ENCODE measurements at regions not wholly inside any gene's neighbourhood (a gene's known extent, or its start where the extent isn't known, plus 50 kb on each side); places are given as distances from the start of the nearest gene placed in this dataset.

DNA sequence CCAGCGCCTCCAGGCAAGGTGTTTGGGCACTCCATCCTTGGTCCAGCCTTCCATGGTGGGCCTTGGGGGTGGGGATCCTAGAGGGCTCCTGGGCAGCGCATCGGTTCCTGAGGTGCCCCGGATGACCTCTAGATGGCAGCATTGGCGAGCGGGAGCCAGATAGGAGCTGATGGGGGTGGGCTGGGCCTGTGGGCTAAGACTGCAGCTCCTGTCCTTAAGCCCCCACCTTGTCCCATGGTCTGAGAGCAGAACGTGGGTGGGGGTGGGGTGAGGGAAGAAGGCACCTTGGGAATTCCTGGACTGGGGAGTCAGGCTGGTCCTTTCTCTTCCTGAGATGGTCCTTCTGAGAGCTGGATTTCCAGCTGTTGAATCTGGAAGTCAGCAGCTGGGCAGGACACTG lies 93.4 kb upstream of the CSF3R start:
- Mint-ChIP-seq H3K27ac (no peak overlapping the region), H3K36me3 (no peaks in the 10 kb centered on the region), H3K9me3 (no peaks in the 10 kb centered on the region), H3K4me3 (no peak overlapping the region), H3K4me1 (no peaks in the 10 kb centered on the region), H3K27me3 (peaks cover 9% of the 10 kb centered on the region)

DNA sequence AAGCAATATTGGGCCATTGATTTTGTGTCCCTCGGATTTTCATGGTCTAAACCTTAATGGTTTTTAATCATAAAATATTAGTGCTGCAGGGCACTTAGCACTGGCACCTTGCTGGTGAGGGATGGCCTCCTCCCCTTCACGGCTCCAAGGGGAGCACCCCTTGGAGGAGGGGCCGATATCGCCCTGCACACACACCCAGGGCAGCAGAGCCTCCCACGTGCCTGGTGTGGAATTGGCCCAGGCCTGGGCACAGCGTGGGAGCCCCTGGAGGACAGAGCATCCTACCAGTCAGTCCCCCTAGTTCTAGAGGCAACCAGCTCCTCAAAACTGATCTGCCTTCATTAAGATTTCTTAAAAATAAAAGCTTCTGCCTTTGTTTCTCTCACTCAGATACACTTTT lies 90.7 kb upstream of the CSF3R start:
- Mint-ChIP-seq H3K4me3 (no peak overlapping the region), H3K4me1 (no peaks in the 10 kb centered on the region), H3K27me3 (peaks cover 9% of the 10 kb centered on the region), H3K9me3 (no peaks in the 10 kb centered on the region), H3K27ac (no peak overlapping the region), H3K36me3 (no peaks in the 10 kb centered on the region)

DNA sequence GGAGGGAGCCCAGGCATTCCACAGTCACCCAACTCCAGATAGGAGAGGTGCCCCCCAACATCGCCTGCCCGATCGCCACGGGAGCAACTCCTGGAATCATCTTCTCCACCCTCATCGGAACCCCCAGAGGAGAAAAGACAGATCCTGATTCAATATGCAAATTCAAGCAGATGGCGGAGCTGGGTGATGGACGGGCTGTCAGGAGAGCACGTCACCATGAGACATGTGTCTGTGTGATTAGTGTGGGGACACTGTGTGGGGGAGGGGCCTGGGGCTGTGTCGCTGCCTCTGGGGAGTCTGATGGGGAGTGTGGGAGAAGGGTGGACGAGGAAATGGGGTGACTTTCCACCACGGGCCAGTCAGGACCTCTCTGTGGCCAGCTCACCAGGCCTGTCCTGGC lies 90.2 kb upstream of the CSF3R start:
- no peak overlapping the region for H3K27ac Mint-ChIP-seq
- no peak overlapping the region for H3K4me3 Mint-ChIP-seq
- peaks cover 9% of the 10 kb centered on the region for H3K27me3 Mint-ChIP-seq
- H3K4me1 Mint-ChIP-seq: no peaks in the 10 kb centered on the region
- no peaks in the 10 kb centered on the region for H3K36me3 Mint-ChIP-seq
- H3K9me3 Mint-ChIP-seq: no peaks in the 10 kb centered on the region

DNA sequence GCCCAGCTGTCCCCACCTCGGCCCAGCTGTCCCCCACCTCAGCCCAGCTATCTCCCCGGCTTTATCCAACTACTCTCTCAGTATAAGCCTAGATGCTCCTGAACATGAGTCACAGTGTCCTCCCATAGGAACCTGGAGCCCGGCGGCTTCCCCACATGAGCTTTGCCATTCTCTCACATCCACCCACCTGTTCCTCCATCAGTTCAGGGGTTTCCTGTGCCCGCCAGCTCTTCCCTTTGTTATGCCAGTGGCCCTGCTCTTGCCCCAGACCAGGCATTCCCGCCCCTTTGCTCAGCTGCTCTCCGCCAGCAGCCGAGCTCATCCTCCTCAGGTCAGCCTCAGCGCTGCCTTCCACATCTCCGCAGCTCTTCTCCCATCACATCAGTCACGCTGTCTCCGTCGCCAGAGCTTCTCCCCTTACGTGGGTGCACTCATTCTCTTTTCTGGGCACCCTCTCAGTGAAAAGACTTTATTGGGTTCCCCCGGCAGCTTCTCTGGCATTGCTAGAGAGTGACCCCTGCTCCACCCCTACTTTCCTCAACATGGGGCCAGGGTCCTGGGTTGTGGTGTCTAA lies 89.5 kb upstream of the CSF3R start:
- peaks cover 9% of the 10 kb centered on the region for H3K27me3 Mint-ChIP-seq
- no peak overlapping the region for H3K27ac Mint-ChIP-seq
- H3K36me3 Mint-ChIP-seq: no peaks in the 10 kb centered on the region
- no peak overlapping the region for H3K4me3 Mint-ChIP-seq
- H3K4me1 Mint-ChIP-seq: no peaks in the 10 kb centered on the region
- H3K9me3 Mint-ChIP-seq: no peaks in the 10 kb centered on the region

DNA sequence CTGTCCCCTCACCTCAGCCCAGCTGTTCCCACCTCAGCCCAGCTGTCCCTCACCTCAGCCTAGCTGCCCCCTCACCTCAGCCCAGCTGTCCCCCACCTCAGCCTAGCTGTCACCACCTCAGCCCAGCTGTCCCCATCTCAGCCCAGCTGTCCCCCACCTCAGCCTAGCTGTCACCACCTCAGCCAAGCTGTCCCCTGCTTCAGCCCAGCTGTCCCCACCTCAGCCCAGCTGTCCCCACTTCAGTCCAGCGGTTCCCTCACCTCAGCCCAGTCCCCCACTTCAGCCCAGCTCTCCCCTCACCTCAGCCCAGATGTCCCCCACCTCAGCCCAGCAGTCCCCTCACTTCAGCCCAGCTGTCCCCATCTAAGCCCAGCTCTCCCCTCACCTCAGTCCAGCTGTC lies 88.4 kb upstream of the CSF3R start:
- no peak overlapping the region for H3K27ac Mint-ChIP-seq
- H3K4me1 Mint-ChIP-seq: no peaks in the 10 kb centered on the region
- H3K4me3 Mint-ChIP-seq: no peak overlapping the region
- H3K36me3 Mint-ChIP-seq: no peaks in the 10 kb centered on the region
- no peaks in the 10 kb centered on the region for H3K9me3 Mint-ChIP-seq
- peaks cover 9% of the 10 kb centered on the region for H3K27me3 Mint-ChIP-seq

DNA sequence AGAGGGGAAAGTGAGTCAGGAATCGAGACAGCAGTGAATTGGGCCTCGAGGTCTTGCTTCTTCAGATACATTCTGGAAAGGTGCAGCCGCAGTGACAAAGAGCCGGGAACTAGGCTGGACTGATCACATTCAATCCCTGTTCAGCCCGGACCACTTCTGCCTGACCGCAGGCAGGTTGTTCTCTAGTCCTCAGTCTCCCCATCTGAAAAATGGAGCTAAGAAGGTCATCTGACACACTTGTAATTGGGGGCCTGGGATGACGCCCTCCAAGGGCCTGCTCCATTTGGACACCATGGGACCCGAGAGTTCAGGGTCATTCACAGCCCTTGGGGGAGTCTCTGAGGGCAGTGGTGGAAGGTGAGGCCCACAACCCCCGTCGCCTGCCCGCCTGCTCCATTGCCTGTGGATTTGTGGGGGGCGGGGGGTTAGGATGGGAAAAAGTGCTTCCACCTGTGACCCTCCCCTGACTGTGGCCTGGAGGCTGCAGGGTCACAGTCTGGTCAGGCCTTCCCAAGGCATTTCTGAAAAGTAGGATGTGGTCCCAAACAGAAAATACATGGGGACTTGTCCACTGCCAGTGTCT lies 87.9 kb upstream of the CSF3R start:
- H3K9me3 Mint-ChIP-seq: no peaks in the 10 kb centered on the region
- H3K27ac Mint-ChIP-seq: no peak overlapping the region
- no peaks in the 10 kb centered on the region for H3K4me1 Mint-ChIP-seq
- no peak overlapping the region for H3K4me3 Mint-ChIP-seq
- H3K27me3 Mint-ChIP-seq: peaks cover 9% of the 10 kb centered on the region
- H3K36me3 Mint-ChIP-seq: no peaks in the 10 kb centered on the region

DNA sequence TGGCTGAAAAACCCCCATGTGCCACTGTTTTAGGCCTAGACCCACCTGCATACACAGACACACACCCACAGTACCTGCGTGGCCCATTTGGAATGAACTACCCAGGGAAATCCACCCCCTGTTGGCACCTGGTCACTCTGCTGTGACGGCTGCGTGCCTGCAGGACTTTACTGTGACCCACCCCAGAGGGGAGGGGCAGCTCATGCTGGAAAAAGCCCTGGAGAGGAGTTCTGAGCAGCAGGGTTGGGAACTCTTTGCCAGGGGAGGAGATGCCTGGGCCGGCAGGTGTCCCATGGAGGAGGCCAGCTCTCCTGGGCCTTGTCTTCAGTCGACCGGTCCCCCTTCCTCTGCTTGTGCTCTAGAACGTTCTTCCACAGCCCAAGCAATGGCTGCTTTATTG lies 87.3 kb upstream of the CSF3R start:
- H3K4me3 Mint-ChIP-seq: no peak overlapping the region
- no peaks in the 10 kb centered on the region for H3K4me1 Mint-ChIP-seq
- H3K27ac Mint-ChIP-seq: no peak overlapping the region
- H3K36me3 Mint-ChIP-seq: no peaks in the 10 kb centered on the region
- peaks cover 9% of the 10 kb centered on the region for H3K27me3 Mint-ChIP-seq
- no peaks in the 10 kb centered on the region for H3K9me3 Mint-ChIP-seq

DNA sequence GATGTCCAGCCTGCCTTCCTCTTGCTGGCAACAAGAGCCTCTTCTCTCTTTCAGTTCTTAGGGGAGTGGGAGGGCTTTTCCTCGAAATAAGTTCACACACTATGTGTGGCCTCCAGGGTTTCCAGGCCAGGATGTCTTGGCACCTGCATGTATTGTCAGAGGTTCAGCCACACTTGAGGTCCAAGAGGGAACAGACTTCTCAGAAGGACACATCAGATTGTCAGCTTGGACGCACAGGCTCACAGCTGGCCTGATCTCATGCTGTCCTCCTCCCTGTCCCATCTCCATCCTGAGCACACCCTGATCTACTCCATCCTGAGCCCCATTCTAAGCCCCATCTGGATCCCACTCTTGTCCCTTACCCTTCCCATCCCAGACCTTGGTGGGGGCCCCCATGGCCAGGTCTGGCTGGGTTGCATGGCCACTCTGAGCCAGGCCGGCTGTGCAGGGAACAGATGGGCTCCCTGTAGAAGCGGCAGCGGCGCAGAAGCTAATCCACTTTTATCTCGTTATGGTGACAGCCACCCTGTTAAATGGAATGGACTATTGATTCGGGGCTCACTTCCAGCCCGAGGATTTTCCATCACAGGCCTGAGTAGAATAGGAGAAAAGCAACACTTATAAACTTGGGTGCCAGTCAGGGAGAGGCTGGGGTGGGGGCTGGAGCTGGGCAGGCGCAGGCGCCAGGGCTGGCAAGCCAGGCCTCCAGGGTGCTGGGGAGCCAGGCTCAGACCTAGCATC lies 85.1 kb upstream of the CSF3R start:
- Mint-ChIP-seq H3K9me3 (no peaks in the 10 kb centered on the region), H3K27me3 (peaks cover under 1% of the 10 kb centered on the region), H3K4me3 (no peak overlapping the region), H3K36me3 (no peaks in the 10 kb centered on the region), H3K4me1 (no peaks in the 10 kb centered on the region), H3K27ac (no peak overlapping the region)

DNA sequence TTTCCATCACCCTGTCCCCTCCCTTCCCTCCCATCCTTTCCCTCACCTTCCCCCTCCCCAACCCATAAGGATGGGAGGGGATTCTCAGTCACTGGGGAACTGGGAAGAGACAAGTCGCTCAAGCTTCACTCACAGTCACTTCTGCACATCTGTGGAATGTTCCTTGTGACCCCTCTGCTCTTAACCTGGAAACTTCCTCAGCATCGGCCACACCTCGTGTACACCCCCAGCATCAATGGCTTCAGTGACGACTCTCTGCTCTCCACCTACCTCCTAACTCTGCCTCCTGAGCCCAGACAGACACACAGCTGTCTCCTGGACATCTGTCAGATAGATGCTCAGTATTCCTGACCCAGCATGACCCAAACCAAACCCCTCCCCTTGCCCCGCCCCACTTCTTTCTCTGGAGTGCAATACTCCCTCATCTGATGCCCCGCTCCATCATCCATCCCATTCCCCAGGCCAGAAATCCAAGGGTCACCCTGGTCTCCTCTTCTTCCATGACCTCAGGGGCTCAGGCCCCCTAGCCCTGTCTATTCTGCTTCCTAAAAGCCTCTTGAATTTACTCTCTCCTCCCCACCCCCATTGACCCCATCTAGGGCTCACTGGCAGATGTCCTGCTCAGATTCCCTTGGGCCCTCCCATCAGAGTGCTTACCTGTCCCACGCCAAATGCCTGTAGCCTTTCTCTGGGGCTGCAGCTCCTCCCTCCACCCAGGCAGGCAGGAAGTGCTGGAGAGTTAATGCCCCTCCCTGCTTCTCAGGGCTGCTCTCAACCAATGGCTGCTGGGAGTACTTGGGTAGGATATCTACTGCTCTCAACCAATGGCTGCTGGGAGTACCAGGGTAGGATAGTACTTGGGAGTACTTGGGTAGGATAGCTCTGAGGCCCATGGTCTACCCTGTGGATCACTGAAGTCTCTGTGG lies 83.1 kb upstream of the CSF3R start:
- no peaks in the 10 kb centered on the region for H3K36me3 Mint-ChIP-seq
- H3K4me1 Mint-ChIP-seq: no peaks in the 10 kb centered on the region
- no peaks in the 10 kb centered on the region for H3K9me3 Mint-ChIP-seq
- no peak overlapping the region for H3K27ac Mint-ChIP-seq
- H3K4me3 Mint-ChIP-seq: no peak overlapping the region
- no peaks in the 10 kb centered on the region for H3K27me3 Mint-ChIP-seq

DNA sequence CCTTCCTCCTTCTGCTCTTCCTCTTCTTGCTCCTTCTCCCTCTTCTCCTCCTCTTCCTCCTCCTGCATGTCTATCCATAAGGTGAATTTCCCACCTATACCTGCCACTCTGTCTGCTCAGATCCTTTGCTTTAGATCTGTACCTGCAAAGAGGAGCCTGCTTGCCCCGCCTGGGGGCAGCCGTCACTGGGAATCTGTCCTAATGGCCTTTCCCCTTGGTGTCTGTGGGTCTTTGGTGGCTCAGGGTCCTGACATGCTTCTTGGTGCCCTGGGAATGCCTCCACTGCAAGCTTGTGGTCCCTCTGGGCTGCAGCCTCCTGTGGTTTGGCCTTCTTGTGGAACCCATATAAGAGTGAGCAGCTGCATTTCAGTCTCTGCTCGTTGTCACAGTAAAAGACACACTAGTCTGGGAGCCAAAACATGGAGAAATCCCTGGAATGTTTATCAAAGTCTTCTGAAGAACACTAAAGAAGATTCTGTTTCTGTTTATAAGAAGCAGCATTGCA lies 79.5 kb upstream of the CSF3R start:
- Mint-ChIP-seq H3K27ac (no peak overlapping the region), H3K4me1 (no peaks in the 10 kb centered on the region), H3K27me3 (no peaks in the 10 kb centered on the region), H3K4me3 (no peak overlapping the region), H3K36me3 (no peaks in the 10 kb centered on the region), H3K9me3 (no peaks in the 10 kb centered on the region)

DNA sequence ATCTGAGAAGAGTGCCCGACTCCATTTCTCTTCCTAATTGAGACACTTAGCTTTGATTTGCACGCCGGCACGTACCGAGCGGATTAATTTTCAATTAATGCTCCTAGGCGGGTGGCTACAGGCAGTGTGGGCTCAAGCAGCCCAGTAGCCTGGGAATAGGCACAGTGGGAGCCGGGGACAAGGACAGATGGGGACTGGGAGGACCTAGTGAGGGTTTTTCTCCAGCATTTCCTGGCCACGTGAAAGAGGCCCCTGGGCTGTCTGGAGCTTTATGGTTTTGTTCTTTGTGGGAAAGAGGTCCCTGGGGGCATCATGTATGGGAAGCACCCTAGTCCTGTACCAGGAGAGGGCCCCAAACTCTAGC lies 78.6 kb upstream of the CSF3R start:
- Mint-ChIP-seq H3K27ac (no peak overlapping the region), H3K27me3 (no peaks in the 10 kb centered on the region), H3K36me3 (no peaks in the 10 kb centered on the region), H3K9me3 (no peaks in the 10 kb centered on the region), H3K4me3 (no peak overlapping the region), H3K4me1 (no peaks in the 10 kb centered on the region)

DNA sequence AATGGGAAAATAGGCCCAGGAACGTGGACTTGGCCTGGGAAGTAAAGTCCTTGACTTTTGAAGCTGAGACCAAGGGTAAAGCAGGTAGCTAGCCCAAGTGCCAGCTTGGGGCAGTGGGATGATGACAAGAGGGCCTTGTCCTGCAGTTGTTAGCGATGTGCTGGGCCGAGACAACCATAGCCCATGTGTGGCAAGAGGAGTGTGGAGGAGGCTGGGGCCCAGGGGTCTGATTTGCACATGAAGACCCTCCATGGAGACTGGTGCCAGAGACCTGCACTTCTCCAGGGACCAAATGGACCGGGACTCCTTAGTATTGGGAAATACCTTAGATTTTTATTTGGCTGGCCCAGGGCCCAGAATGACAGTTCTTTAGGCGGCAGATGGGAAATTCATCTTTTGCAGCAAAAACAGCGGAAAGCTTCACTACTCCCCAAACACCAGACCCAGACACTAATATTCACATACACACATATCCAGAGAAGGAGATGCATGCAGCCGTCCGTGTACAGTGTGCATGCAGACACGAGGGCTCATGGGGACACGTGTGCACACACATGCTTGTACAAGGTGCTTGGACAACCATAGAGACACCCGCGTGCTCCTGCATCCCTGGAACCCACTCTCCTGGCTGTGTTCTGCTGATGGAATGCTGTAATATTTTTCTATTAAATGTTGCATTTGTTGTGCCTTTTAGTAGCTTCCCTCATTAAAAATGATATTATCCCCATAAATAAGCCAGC lies 78.1 kb upstream of the CSF3R start:
- no peak overlapping the region for H3K27ac Mint-ChIP-seq
- H3K9me3 Mint-ChIP-seq: no peaks in the 10 kb centered on the region
- no peaks in the 10 kb centered on the region for H3K27me3 Mint-ChIP-seq

DNA sequence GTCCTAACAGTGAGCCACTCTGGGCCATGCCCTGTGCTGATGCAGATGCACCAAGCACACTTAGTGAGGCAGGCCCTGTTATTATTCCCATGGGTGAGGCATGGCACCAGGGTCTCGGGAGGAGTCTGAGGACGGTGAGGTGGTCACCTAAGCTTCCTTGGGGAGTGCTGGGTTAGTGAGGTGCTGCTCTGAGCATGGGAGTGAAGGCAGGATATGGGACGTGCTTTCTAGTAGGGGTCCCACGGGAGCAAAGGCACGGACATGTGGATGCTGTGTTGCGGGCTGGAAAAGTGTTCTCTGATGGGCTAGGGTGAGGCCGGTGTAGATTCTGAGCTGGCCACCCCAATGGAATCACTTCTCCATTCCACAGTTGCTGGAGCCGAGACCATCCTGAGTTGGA lies 77.5 kb upstream of the CSF3R start:
- no peaks in the 10 kb centered on the region for H3K27me3 Mint-ChIP-seq
- no peaks in the 10 kb centered on the region for H3K9me3 Mint-ChIP-seq
- H3K4me3 Mint-ChIP-seq: no peak overlapping the region
- no peaks in the 10 kb centered on the region for H3K4me1 Mint-ChIP-seq
- H3K27ac Mint-ChIP-seq: no peak overlapping the region
- H3K36me3 Mint-ChIP-seq: no peaks in the 10 kb centered on the region

More for the DNA sequence above, 78.1 kb upstream of the CSF3R start:
- Mint-ChIP-seq H3K36me3 (no peaks in the 10 kb centered on the region), H3K4me1 (no peaks in the 10 kb centered on the region), H3K4me3 (no peak overlapping the region)

DNA sequence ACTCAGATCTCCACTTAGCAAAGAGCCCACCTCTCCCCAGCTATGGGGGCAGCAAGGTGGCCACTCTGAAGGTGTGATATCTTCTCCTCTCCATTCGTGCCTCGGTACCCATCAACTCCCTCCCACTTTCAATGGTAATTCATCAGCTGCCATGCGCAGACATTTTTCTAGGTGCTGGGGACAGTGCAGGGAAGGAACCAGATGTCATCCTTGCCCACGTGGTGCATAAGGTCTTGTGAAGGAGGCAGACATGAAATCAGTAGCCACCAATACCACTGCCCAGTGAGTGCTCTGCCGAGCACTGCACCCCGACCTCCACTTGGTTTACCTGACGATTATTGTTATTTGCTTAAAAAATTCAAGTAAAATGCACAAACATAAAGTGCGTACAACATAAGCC lies 76.3 kb upstream of the CSF3R start:
- no peaks in the 10 kb centered on the region for H3K9me3 Mint-ChIP-seq
- H3K27ac Mint-ChIP-seq: no peak overlapping the region

More for the DNA sequence above, 76.3 kb upstream of the CSF3R start:
- Mint-ChIP-seq H3K36me3 (no peaks in the 10 kb centered on the region), H3K4me1 (no peaks in the 10 kb centered on the region), H3K27me3 (peaks cover 2% of the 10 kb centered on the region), H3K4me3 (no peak overlapping the region)

All from activated naive CD4-positive, alpha-beta T cell treated with anti-CD3 and anti-CD28 coated beads, Interleukin-2, amount 50 U/mL, for 24 hours (primary cell).